Trophoblast cell (in vitro differentiated cells and primary cell): ENCODE measurements at regions not wholly inside any gene's neighbourhood (a gene's known extent, or its start where the extent isn't known, plus 50 kb on each side); places are given as distances from the start of the nearest gene placed in this dataset.

Source experiments
- DNase-seq, 2 donors: peaks; one replicate each; pipeline ENCODE4 v3.0.0-alpha.2; 2016
- H2AFZ ChIP-seq: 2 replicates; pipeline ENCODE4 v1.6.1; 2013; ENCODE audit warnings: low read length, moderate library complexity, mild to moderate bottlenecking; ENCODE audit not compliant: insufficient read depth, poor library complexity
- H2AK5ac ChIP-seq: 2 replicates; pipeline ENCODE4 v1.6.1; 2013; ENCODE audit warnings: mild to moderate bottlenecking, low read length
- H2BK120ac ChIP-seq: 2 replicates; pipeline ENCODE4 v1.6.1; 2013; ENCODE audit warnings: low read length, mild to moderate bottlenecking, moderate library complexity; ENCODE audit not compliant: insufficient read depth, poor library complexity
- H2BK12ac ChIP-seq: 2 replicates; pipeline ENCODE4 v1.6.1; 2013; ENCODE audit warnings: mild to moderate bottlenecking, low read length, moderate library complexity
- H2BK5ac ChIP-seq: 2 replicates; pipeline ENCODE4 v1.6.1; 2013; ENCODE audit warnings: low read length, low read depth, moderate library complexity, mild to moderate bottlenecking; ENCODE audit not compliant: poor library complexity
- H3K14ac ChIP-seq: 2 replicates; pipeline ENCODE4 v1.6.1; 2013; ENCODE audit warnings: mild to moderate bottlenecking, low read length
- H3K18ac ChIP-seq: 2 replicates; pipeline ENCODE4 v1.6.1; 2013; ENCODE audit warnings: mild to moderate bottlenecking, low read length
- H3K23ac ChIP-seq: 2 replicates; pipeline ENCODE4 v1.6.1; 2013; ENCODE audit warnings: low read length
- H3K27ac ChIP-seq: 2 replicates; pipeline ENCODE4 v1.5.1; 2013; ENCODE audit warnings: low read depth, mild to moderate bottlenecking, inconsistent platforms, low read length, moderate library complexity
- H3K27me3 ChIP-seq: 2 replicates; pipeline ENCODE4 v1.6.1; 2013; ENCODE audit warnings: inconsistent platforms, mild to moderate bottlenecking, low read length, moderate library complexity; ENCODE audit not compliant: insufficient read depth
- H3K36me3 ChIP-seq, 2 experiments: 1 replicate in 1 of 2; 2 replicates in 1 of 2; pipeline ENCODE4 v1.6.1; 2013; ENCODE audit warnings: low read length in 2 of 2, mild to moderate bottlenecking in 2 of 2, moderate library complexity in 1 of 2; ENCODE audit not compliant: insufficient read depth in 2 of 2, control insufficient read depth in 1 of 2
- H3K4ac ChIP-seq: 2 replicates; pipeline ENCODE4 v1.6.1; 2013; ENCODE audit warnings: low read depth, mild to moderate bottlenecking, low read length, moderate library complexity
- H3K4me1 ChIP-seq, 2 experiments: 1 replicate in 1 of 2; 2 replicates in 1 of 2; pipeline ENCODE4 v1.6.1; 2013; ENCODE audit warnings: low read length in 2 of 2, mild to moderate bottlenecking in 2 of 2, moderate library complexity in 1 of 2; ENCODE audit not compliant: insufficient read depth in 2 of 2, control insufficient read depth in 1 of 2
- H3K4me2 ChIP-seq: 2 replicates; pipeline ENCODE4 v1.6.1; 2013; ENCODE audit warnings: inconsistent platforms, mild to moderate bottlenecking, low read length, moderate library complexity
- H3K4me3 ChIP-seq: 2 replicates; pipeline ENCODE4 v1.5.1; 2013; ENCODE audit warnings: mild to moderate bottlenecking, low read depth, low read length, inconsistent platforms
- H3K79me1 ChIP-seq: one replicate; pipeline ENCODE4 v1.6.1; 2013; ENCODE audit warnings: low read length
- H3K79me2 ChIP-seq: 2 replicates; pipeline ENCODE4 v1.6.1; 2013; ENCODE audit warnings: low read length, mild to moderate bottlenecking; ENCODE audit not compliant: control insufficient read depth, insufficient read depth, poor library complexity
- H3K9ac ChIP-seq: 2 replicates; pipeline ENCODE4 v1.6.1; 2013; ENCODE audit warnings: mild to moderate bottlenecking, low read length
- H3K9me3 ChIP-seq: 2 replicates; pipeline ENCODE4 v1.6.1; 2013; ENCODE audit warnings: low read depth, mild to moderate bottlenecking, control low read depth, inconsistent platforms, low read length; ENCODE audit not compliant: insufficient read depth
- H4K12ac ChIP-seq: 2 replicates; pipeline ENCODE4 v1.6.1; 2013; ENCODE audit warnings: low read depth, mild to moderate bottlenecking, low read length, moderate library complexity
- H4K8ac ChIP-seq: 2 replicates; pipeline ENCODE4 v1.6.1; 2013; ENCODE audit warnings: low read depth, mild to moderate bottlenecking, low read length, moderate library complexity
- H4K91ac ChIP-seq: one replicate; pipeline ENCODE4 v1.6.1; 2013; ENCODE audit warnings: low read depth, mild to moderate bottlenecking, low read length, moderate library complexity
- WGBS: extraction: QIAGEN DNeasy Blood & Tissue Kit; methylation state at CpG from one replicate; pipeline ENCODE4 v1.1.7; 2013; ENCODE audit warnings: missing lambda C conversion rate; ENCODE audit not compliant: insufficient read length, insufficient coverage; ENCODE audit errors: extremely low coverage; 5-methylcytosine and 5-hydroxymethylcytosine counted together

DNA sequence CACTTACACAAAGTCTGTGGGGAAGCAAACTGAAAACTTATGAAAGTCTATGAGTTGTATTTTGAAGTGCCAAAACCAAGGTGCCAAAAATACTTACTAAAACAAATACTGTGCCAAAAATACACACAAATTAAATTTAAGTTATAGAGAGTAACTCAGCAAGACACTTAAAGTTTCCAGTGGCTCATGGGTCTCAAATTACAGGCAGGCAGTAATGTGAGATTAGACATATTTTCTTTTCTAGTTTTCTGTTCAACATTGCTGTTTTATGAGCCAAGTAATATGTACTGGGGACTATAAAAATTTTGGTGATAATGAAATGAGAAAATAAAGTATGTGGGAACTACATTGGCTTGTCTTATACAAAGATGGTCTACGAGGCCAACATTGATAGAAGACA lies 172.2 kb upstream of the SNX2 start:
- H2BK5ac ChIP-seq, result no peak overlapping the region
- DNase-seq, result no peak
- no peak overlapping the region for H4K12ac ChIP-seq
- H3K27ac ChIP-seq, result no peak overlapping the region
- no peaks in the 10 kb centered on the region for H3K27me3 ChIP-seq
- no peak overlapping the region for H3K9ac ChIP-seq
- H3K36me3 ChIP-seq, result peaks cover 0 to 6% of the 10 kb centered on the region in 2 experiments
- no CpG with 5 or more reads among the region's 1 CpG for WGBS
- H3K4me1 ChIP-seq, result no peaks in the 10 kb centered on the region
- no peak overlapping the region for H3K4me3 ChIP-seq
- no peak overlapping the region for H2AFZ ChIP-seq
- no peak overlapping the region for H3K4ac ChIP-seq
- no peak overlapping the region for H2BK120ac ChIP-seq
- no peak overlapping the region for H3K23ac ChIP-seq
- no peaks in the 10 kb centered on the region for H3K79me2 ChIP-seq
- no peak overlapping the region for H2BK12ac ChIP-seq
- H3K9me3 ChIP-seq, result peaks cover 5% of the 10 kb centered on the region
- no peak overlapping the region for H4K8ac ChIP-seq
- H2AK5ac ChIP-seq, result no peak overlapping the region
- no peak overlapping the region for H4K91ac ChIP-seq
- H3K14ac ChIP-seq, result no peak overlapping the region
- H3K79me1 ChIP-seq, result no peaks in the 10 kb centered on the region
- no peak overlapping the region for H3K18ac ChIP-seq
- no peak overlapping the region for H3K4me2 ChIP-seq

DNA sequence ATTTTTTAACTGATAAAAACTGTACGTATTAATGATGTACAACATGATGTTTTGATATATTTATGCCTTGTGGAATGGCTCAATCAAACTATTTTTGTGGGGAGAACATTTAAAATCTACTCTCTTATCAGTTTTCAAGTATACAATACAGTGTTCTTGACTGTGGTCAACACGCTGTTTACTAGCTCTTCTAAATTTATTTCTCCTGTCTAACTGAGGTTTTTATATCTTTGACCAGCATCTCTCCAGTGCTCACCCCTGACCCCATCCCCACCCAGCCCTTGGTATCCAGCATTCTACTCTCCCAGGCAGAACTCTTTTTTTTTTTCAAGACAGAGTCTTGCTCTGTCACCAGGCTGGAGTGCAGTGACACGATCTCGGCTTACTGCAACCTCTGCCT lies 169.6 kb upstream of the SNX2 start:
- H3K79me2 ChIP-seq, result no peaks in the 10 kb centered on the region
- H3K9ac ChIP-seq, result no peak overlapping the region
- H3K4ac ChIP-seq, result no peak overlapping the region
- no CpG with 5 or more reads among the region's 4 CpGs for WGBS
- no peak overlapping the region for H3K23ac ChIP-seq
- no peak overlapping the region for H3K18ac ChIP-seq
- no peak overlapping the region for H3K14ac ChIP-seq
- H3K79me1 ChIP-seq, result no peaks in the 10 kb centered on the region
- no peak overlapping the region for H2BK12ac ChIP-seq
- H2BK5ac ChIP-seq, result no peak overlapping the region
- H4K12ac ChIP-seq, result no peak overlapping the region
- H4K8ac ChIP-seq, result no peak overlapping the region
- peaks cover 0 to 3% of the 10 kb centered on the region in 2 experiments for H3K36me3 ChIP-seq
- H3K27me3 ChIP-seq, result no peaks in the 10 kb centered on the region
- H2AFZ ChIP-seq, result no peak overlapping the region
- no peak overlapping the region for H4K91ac ChIP-seq
- no peak overlapping the region for H3K27ac ChIP-seq
- H2AK5ac ChIP-seq, result no peak overlapping the region
- H2BK120ac ChIP-seq, result no peak overlapping the region
- H3K4me2 ChIP-seq, result no peak overlapping the region
- no peaks in the 10 kb centered on the region for H3K4me1 ChIP-seq
- no peak for DNase-seq
- H3K9me3 ChIP-seq, result peaks cover 5% of the 10 kb centered on the region
- H3K4me3 ChIP-seq, result no peak overlapping the region

DNA sequence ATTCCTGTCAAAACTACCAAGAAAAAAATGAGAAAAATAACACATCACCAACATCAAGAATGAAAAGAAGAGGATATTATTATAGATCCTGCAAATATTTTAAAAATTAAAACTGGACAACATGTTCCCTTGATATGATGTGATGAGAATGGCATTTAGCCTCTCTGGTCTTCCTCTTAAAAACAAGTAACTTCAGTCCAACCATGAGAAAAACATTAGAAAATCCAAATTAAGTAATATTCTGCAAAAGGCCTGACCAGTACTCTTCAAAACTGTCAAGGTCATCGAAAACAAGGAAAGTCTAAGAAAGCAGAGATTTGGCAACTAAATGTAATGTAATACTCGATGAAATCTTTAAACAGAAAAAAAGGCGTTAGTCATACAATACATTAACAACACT lies 167.1 kb upstream of the SNX2 start:
- Histone ChIP-seq H2AFZ (no peak overlapping the region), H3K23ac (no peak overlapping the region), H3K27me3 (no peaks in the 10 kb centered on the region), H3K4me2 (no peak overlapping the region), H3K9me3 (no peaks in the 10 kb centered on the region), H3K9ac (no peak overlapping the region), H4K91ac (no peak overlapping the region), H2BK5ac (no peak overlapping the region), H3K79me2 (no peaks in the 10 kb centered on the region), H2BK120ac (no peak overlapping the region), H2AK5ac (no peak overlapping the region), H3K14ac (no peak overlapping the region), H3K4me1 (peaks cover 3 to 6% of the 10 kb centered on the region in 2 experiments), H4K12ac (no peak overlapping the region), H3K4me3 (no peak overlapping the region), H3K79me1 (peaks cover 8% of the 10 kb centered on the region), H3K27ac (no peak overlapping the region), H3K18ac (no peak overlapping the region), H3K4ac (no peak overlapping the region), H2BK12ac (no peak overlapping the region), H3K36me3 (no peaks in the 10 kb centered on the region), H4K8ac (no peak overlapping the region)
- DNase-seq, result no peak
- no CpG with 5 or more reads among the region's 3 CpGs for WGBS

DNA sequence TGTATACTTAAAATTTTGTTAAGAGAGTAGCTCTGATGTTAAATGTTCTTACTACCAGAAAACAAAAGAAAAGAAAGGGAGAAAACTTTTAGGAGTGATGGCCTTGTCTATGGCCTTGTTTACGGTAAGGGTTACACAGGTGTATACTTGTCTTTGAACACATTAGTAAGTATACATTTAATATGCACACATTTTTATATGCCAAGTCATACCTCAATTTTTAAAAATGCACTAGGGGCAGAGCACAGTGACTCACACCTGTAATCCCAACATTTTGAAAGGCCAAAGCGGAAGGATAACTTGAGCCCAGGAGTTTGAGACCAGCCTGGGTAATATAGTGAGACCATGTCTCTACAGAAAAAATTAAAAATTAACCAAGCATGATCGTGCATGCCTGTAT lies 166.7 kb upstream of the SNX2 start:
- no peak overlapping the region for H2AFZ ChIP-seq
- no peak overlapping the region for H4K12ac ChIP-seq
- H2BK12ac ChIP-seq, result peak overlapping the region; percentile 6
- H2AK5ac ChIP-seq, result no peak overlapping the region
- H3K79me1 ChIP-seq, result peaks cover 12% of the 10 kb centered on the region
- no peak overlapping the region for H3K9ac ChIP-seq
- no peak overlapping the region for H3K4ac ChIP-seq
- H3K23ac ChIP-seq, result no peak overlapping the region
- H3K14ac ChIP-seq, result no peak overlapping the region
- no peaks in the 10 kb centered on the region for H3K9me3 ChIP-seq
- no peaks in the 10 kb centered on the region for H3K36me3 ChIP-seq
- no peak overlapping the region for H3K18ac ChIP-seq
- H3K4me2 ChIP-seq, result no peak overlapping the region
- H4K8ac ChIP-seq, result no peak overlapping the region
- no CpG with 5 or more reads among the region's 3 CpGs for WGBS
- no peak overlapping the region for H3K27ac ChIP-seq
- H3K4me1 ChIP-seq, result peaks cover 6 to 7% of the 10 kb centered on the region in 2 experiments
- H2BK120ac ChIP-seq, result no peak overlapping the region
- no peak overlapping the region for H3K4me3 ChIP-seq
- DNase-seq, result no peak
- no peak overlapping the region for H2BK5ac ChIP-seq
- H3K27me3 ChIP-seq, result no peaks in the 10 kb centered on the region
- H3K79me2 ChIP-seq, result no peaks in the 10 kb centered on the region
- no peak overlapping the region for H4K91ac ChIP-seq
